ENCODE measurements at regions not wholly inside any gene's neighbourhood (a gene's known extent, or its start where the extent isn't known, plus 50 kb on each side); places are given as distances from the start of the nearest gene placed in this dataset.

- Mint-ChIP-seq H3K27me3 (no peaks in the 10 kb centered on the region), H3K4me1 (peaks cover 3% of the 10 kb centered on the region)
- CTCF ChIA-PET = no interaction called here
These were observed 295.5 kb downstream of the IRX1 start for GRCh38 chr5:3891113-3891512.

GRCh38 chr5:3893527-3893926 lies 297.9 kb downstream of the IRX1 start:
- H3K36me3 Mint-ChIP-seq (ENCODE audit: low read depth) = no peaks in the 10 kb centered on the region
- ATAC-seq (ENCODE audit: low read depth) (no peak), DNase-seq (no peak)
- ChIA-PET CTCF (no interaction called here), POLR2A (no interaction called here)
- intact Hi-C loops (cut with micrococcal nuclease) = no loop called here
- no peak for TF ChIP-seq CTCF (IDR thresholded peaks at IDR 0.05)
- peaks cover 11% of the 10 kb centered on the region for H3K9me3 Mint-ChIP-seq
- no peak overlapping the region for H3K27ac Mint-ChIP-seq
- no peak overlapping the region for H3K4me3 Mint-ChIP-seq
- H3K4me1 Mint-ChIP-seq = no peaks in the 10 kb centered on the region
- no peaks in the 10 kb centered on the region for H3K27me3 Mint-ChIP-seq

More at GRCh38 chr5:3891113-3891512, 295.5 kb downstream of the IRX1 start:
- Mint-ChIP-seq H3K9me3 (peaks cover 4% of the 10 kb centered on the region), H3K27ac (no peak overlapping the region), H3K36me3 (ENCODE audit: low read depth) (no peaks in the 10 kb centered on the region), H3K4me3 (no peak overlapping the region)
- DNase-seq (no peak), ATAC-seq (ENCODE audit: low read depth) (no peak)
- POLR2A ChIA-PET = no interaction called here
- TF ChIP-seq CTCF (IDR thresholded peaks at IDR 0.05) = no peak
- intact Hi-C loops (cut with micrococcal nuclease) = no loop called here

- no peak for DNase-seq
- no peaks in the 10 kb centered on the region for H3K36me3 Mint-ChIP-seq (ENCODE audit: low read depth)
- CTCF ChIA-PET = no interaction called here
- intact Hi-C loops (cut with micrococcal nuclease) = no loop called here
- no peak for ATAC-seq (ENCODE audit: low read depth)
- no peak overlapping the region for H3K27ac Mint-ChIP-seq
- no peak overlapping the region for H3K4me3 Mint-ChIP-seq
- POLR2A ChIA-PET = no interaction called here
- no peaks in the 10 kb centered on the region for H3K4me1 Mint-ChIP-seq
- H3K9me3 Mint-ChIP-seq = peaks cover 13% of the 10 kb centered on the region
- no peak for TF ChIP-seq CTCF (IDR thresholded peaks at IDR 0.05)
- no peaks in the 10 kb centered on the region for H3K27me3 Mint-ChIP-seq
These were observed 298.3 kb downstream of the IRX1 start for GRCh38 chr5:3893975-3894374.

- H3K27ac Mint-ChIP-seq = no peak overlapping the region
- ChIA-PET POLR2A (no interaction called here), CTCF (no interaction called here)
- no peaks in the 10 kb centered on the region for H3K27me3 Mint-ChIP-seq
- intact Hi-C loops (cut with micrococcal nuclease) = no loop called here
- peaks cover 13% of the 10 kb centered on the region for H3K9me3 Mint-ChIP-seq
- no peak overlapping the region for H3K4me3 Mint-ChIP-seq
- no peak for TF ChIP-seq CTCF (IDR thresholded peaks at IDR 0.05)
- H3K4me1 Mint-ChIP-seq = no peaks in the 10 kb centered on the region
- ATAC-seq (ENCODE audit: low read depth) (no peak), DNase-seq (no peak)
- no peaks in the 10 kb centered on the region for H3K36me3 Mint-ChIP-seq (ENCODE audit: low read depth)
These were observed 300.5 kb downstream of the IRX1 start for GRCh38 chr5:3896098-3896497.

GRCh38 chr5:3899093-3899492 lies 303.5 kb downstream of the IRX1 start:
- no peak overlapping the region for H3K4me3 Mint-ChIP-seq
- intact Hi-C loops (cut with micrococcal nuclease) = no loop called here
- H3K9me3 Mint-ChIP-seq = peaks cover 9% of the 10 kb centered on the region

More at GRCh38 chr5:3899093-3899492, 303.5 kb downstream of the IRX1 start:
- H3K36me3 Mint-ChIP-seq (ENCODE audit: low read depth) = no peaks in the 10 kb centered on the region
- ChIA-PET CTCF (no interaction called here), POLR2A (no interaction called here)
- no peaks in the 10 kb centered on the region for H3K4me1 Mint-ChIP-seq
- H3K27me3 Mint-ChIP-seq = no peaks in the 10 kb centered on the region
- no peak for TF ChIP-seq CTCF (IDR thresholded peaks at IDR 0.05)
- DNase-seq (no peak), ATAC-seq (ENCODE audit: low read depth) (no peak)
- no peak overlapping the region for H3K27ac Mint-ChIP-seq

Data from activated B cell treated with CpG ODN at 0.5 μM for 24 hours (primary cell).